H1 (cell line): ENCODE measurements at regions not wholly inside any gene's neighbourhood (a gene's known extent, or its start where the extent isn't known, plus 50 kb on each side); places are given as distances from the start of the nearest gene placed in this dataset.

Source experiments
- CTCF ChIA-PET: fragments of 300-600 bp; sonication (Branson Sonifier 250); formaldehyde crosslinking; loops from one replicate; lab custom pipeline; 2021; ENCODE audit not compliant: partially characterized antibody; lab: Charles Lee
- POLR2A ChIA-PET: fragments of 300-600 bp; sonication (Branson Sonifier 250); formaldehyde crosslinking; loops from one replicate; lab custom pipeline; 2021; ENCODE audit warnings: inconsistent platforms; ENCODE audit not compliant: partially characterized antibody; lab: Charles Lee
- DNase-seq, 2 experiments: peaks; one replicate each; pipeline versions ENCODE4 v3.0.0 to v3.0.0-alpha.2; 2010 to 2022; ENCODE audit warnings: low spot score in 2 of 2, low read depth in 1 of 2, mixed read lengths in 1 of 2
- FAIRE-seq: peaks from 2 replicates; lab custom pipeline; 2011; peaks lifted over from hg19 to GRCh38; lab: Jason Lieb, UNC
- H2AFZ ChIP-seq: 2 replicates; pipeline ENCODE4 v1.8.1; 2012; ENCODE audit warnings: low read length, inconsistent platforms
- H2AK5ac ChIP-seq: 2 replicates; pipeline ENCODE4 v1.6.1; 2013; ENCODE audit warnings: low read depth, low read length
- H2BK120ac ChIP-seq: replicated peaks from 2 replicates; pipeline ENCODE3; 2013; ENCODE audit warnings: low read depth, low read length, inconsistent platforms
- H2BK12ac ChIP-seq: 2 replicates; pipeline ENCODE4 v1.6.1; 2013; ENCODE audit warnings: low read depth, low read length
- H2BK15ac ChIP-seq: 2 replicates; pipeline ENCODE4 v1.6.1; 2013; ENCODE audit warnings: low read length
- H2BK20ac ChIP-seq: 2 replicates; pipeline ENCODE4 v1.6.1; 2013; ENCODE audit warnings: low read length
- H2BK5ac ChIP-seq: 2 replicates; pipeline ENCODE4 v1.6.1; 2013; ENCODE audit warnings: low read depth, low read length
- H3K14ac ChIP-seq: 2 replicates; pipeline ENCODE4 v1.6.1; 2013; ENCODE audit warnings: inconsistent platforms; ENCODE audit not compliant: insufficient read length
- H3K18ac ChIP-seq: 2 replicates; pipeline ENCODE4 v1.6.1; 2013; ENCODE audit warnings: low read length; ENCODE audit errors: extremely low read depth
- H3K23ac ChIP-seq: 2 replicates; pipeline ENCODE4 v1.6.1; 2013; ENCODE audit warnings: inconsistent platforms; ENCODE audit not compliant: insufficient read length
- H3K23me2 ChIP-seq: 2 replicates; pipeline ENCODE4 v1.6.1; 2013; ENCODE audit warnings: low read depth, low read length
- H3K27ac ChIP-seq: 2 replicates; pipeline ENCODE4 v1.6.1; 2011; ENCODE audit warnings: low read depth, low read length, inconsistent platforms
- H3K27me3 ChIP-seq, 4 experiments: replicated peaks in 1 of 4; 1 replicate in 1 of 4; 2 replicates in 3 of 4; pipeline versions ENCODE4 v1.6.1 to v1.8.1; 2011 to 2013; ENCODE audit warnings: low read length in 3 of 4, mild to moderate bottlenecking in 3 of 4, inconsistent platforms in 2 of 4, mixed read lengths in 2 of 4, moderate library complexity in 1 of 4; ENCODE audit not compliant: control insufficient read depth in 3 of 4, insufficient read depth in 3 of 4; ENCODE audit errors: extremely low read depth in 1 of 4
- H3K36me3 ChIP-seq, 4 experiments: 2 replicates each; pipeline versions ENCODE4 v1.6.1 to v1.8.1; 2011 to 2013; ENCODE audit warnings: mild to moderate bottlenecking in 4 of 4, low read length in 3 of 4, moderate library complexity in 2 of 4, control low read depth in 1 of 4, inconsistent platforms in 1 of 4; ENCODE audit not compliant: insufficient read depth in 4 of 4, control insufficient read depth in 2 of 4
- H3K4ac ChIP-seq: replicated peaks from 2 replicates; pipeline ENCODE3; 2013; ENCODE audit warnings: low read length, low read depth, mixed read lengths, inconsistent platforms; ENCODE audit not compliant: insufficient read length
- H3K4me1 ChIP-seq, 4 experiments: replicated peaks in 1 of 4; 1 replicate in 1 of 4; 2 replicates in 3 of 4; pipeline versions ENCODE4 v1.6.1 to v1.8.1; 2011 to 2013; ENCODE audit warnings: low read length in 3 of 4, inconsistent platforms in 2 of 4, mixed read lengths in 1 of 4; ENCODE audit not compliant: insufficient read depth in 4 of 4, control insufficient read depth in 3 of 4
- H3K4me2 ChIP-seq, 2 experiments: 2 replicates each; pipeline versions ENCODE4 v1.6.1 to v1.8.1; 2011 to 2013; ENCODE audit warnings: low read depth in 2 of 2, low read length in 2 of 2, control low read depth in 1 of 2, inconsistent platforms in 1 of 2, mild to moderate bottlenecking in 1 of 2; ENCODE audit not compliant: insufficient read depth in 1 of 2
- H3K4me3 ChIP-seq, 4 experiments: fragments of 200-600, 300-600 bp in 1 of 4; sonication (generic), shearing (Covaris generic), sonication (Bioruptor Twin) in 1 of 4; 2 replicates each; pipeline versions ENCODE4 v1.5.1 to v1.8.1; 2011 to 2016; ENCODE audit warnings: low read length in 4 of 4, low read depth in 3 of 4, control low read depth in 2 of 4, inconsistent platforms in 2 of 4, mild to moderate bottlenecking in 2 of 4, mixed read lengths in 1 of 4, moderate library complexity in 1 of 4; ENCODE audit not compliant: insufficient read depth in 2 of 4; ENCODE audit errors: extremely low read depth in 1 of 4
- H3K56ac ChIP-seq: replicated peaks from 2 replicates; pipeline ENCODE3; 2013; ENCODE audit warnings: low read depth, mild to moderate bottlenecking, mixed read lengths, low read length, inconsistent platforms; ENCODE audit not compliant: insufficient read length
- H3K79me1 ChIP-seq: 2 replicates; pipeline ENCODE4 v1.6.1; 2013; ENCODE audit warnings: low read depth, low read length, control low read depth
- H3K79me2 ChIP-seq, 2 experiments: 2 replicates each; pipeline versions ENCODE4 v1.6.1 to v1.8.1; 2012 to 2013; ENCODE audit warnings: low read length in 2 of 2, mild to moderate bottlenecking in 2 of 2, inconsistent platforms in 1 of 2; ENCODE audit not compliant: insufficient read depth in 2 of 2, control insufficient read depth in 1 of 2
- H3K9ac ChIP-seq, 4 experiments: replicated peaks in 1 of 4; 1 replicate in 1 of 4; 2 replicates in 3 of 4; pipeline versions ENCODE4 v1.6.1 to v1.8.1; 2011 to 2013; ENCODE audit warnings: low read depth in 3 of 4, low read length in 3 of 4, control low read depth in 2 of 4, mild to moderate bottlenecking in 2 of 4, moderate library complexity in 2 of 4, inconsistent platforms in 1 of 4; ENCODE audit errors: extremely low read depth in 1 of 4
- H3K9me3 ChIP-seq, 2 experiments: 2 replicates each; pipeline versions ENCODE4 v1.6.1 to v1.8.1; 2012 to 2013; ENCODE audit warnings: mild to moderate bottlenecking in 2 of 2, moderate library complexity in 2 of 2, control low read depth in 1 of 2, inconsistent platforms in 1 of 2, low read depth in 1 of 2, low read length in 1 of 2, mixed read lengths in 1 of 2; ENCODE audit not compliant: insufficient read depth in 2 of 2
- H4K20me1 ChIP-seq, 2 experiments: replicated peaks in 1 of 2; 2 replicates each; pipeline versions ENCODE3 to v1.8.1; 2011 to 2013; ENCODE audit warnings: inconsistent platforms in 2 of 2, low read length in 2 of 2, mild to moderate bottlenecking in 1 of 2; ENCODE audit not compliant: insufficient read depth in 2 of 2, control insufficient read depth in 1 of 2
- H4K5ac ChIP-seq: 2 replicates; pipeline ENCODE4 v1.6.1; 2013; ENCODE audit warnings: low read length, low read depth, mixed read lengths, inconsistent platforms; ENCODE audit not compliant: insufficient read length
- H4K8ac ChIP-seq: 2 replicates; pipeline ENCODE4 v1.8.0; 2013; ENCODE audit warnings: mild to moderate bottlenecking, moderate library complexity, low read length, inconsistent platforms; ENCODE audit not compliant: insufficient read depth; ENCODE audit errors: extremely low read depth
- H4K91ac ChIP-seq: replicated peaks from 2 replicates; pipeline ENCODE3; 2013; ENCODE audit warnings: low read length, mixed read lengths, inconsistent platforms; ENCODE audit not compliant: insufficient read length
- ASH2L ChIP-seq: fragments of 200-600, 300-600 bp; sonication (generic); IDR thresholded peaks from one replicate; pipeline ENCODE4 v1.7.1; 2017; ENCODE audit warnings: low read length
- CHD1 ChIP-seq: IDR thresholded peaks from 2 replicates; pipeline ENCODE4 v1.6.1; 2012; ENCODE audit warnings: low read depth, low read length, improper control_type of control experiment
- CTBP2 ChIP-seq: IDR thresholded peaks from 2 replicates; pipeline ENCODE4 v1.7.0; 2011; ENCODE audit warnings: borderline replicate concordance, mild to moderate bottlenecking, moderate library complexity, mixed read lengths, low read length; ENCODE audit not compliant: insufficient read depth, insufficient read length
- EZH2 ChIP-seq: fragments of 200-600 bp; sonication (generic); IDR thresholded peaks from 2 replicates; pipeline ENCODE4 v1.7.1; 2012; ENCODE audit warnings: low read depth, mild to moderate bottlenecking, moderate library complexity, low read length, inconsistent platforms; ENCODE audit not compliant: severe bottlenecking
- POU5F1 ChIP-seq: IDR thresholded peaks from 2 replicates; pipeline ENCODE4 v1.6.1; 2011; ENCODE audit warnings: low read depth, mild to moderate bottlenecking, low read length, moderate library complexity
- RFX5 ChIP-seq: IDR thresholded peaks from 2 replicates; pipeline ENCODE4 v1.6.1; 2011; ENCODE audit warnings: low read depth, low read length, improper control_type of control experiment, borderline replicate concordance
- SP4 ChIP-seq: IDR thresholded peaks from 2 replicates; pipeline ENCODE4 v1.6.1; 2012; ENCODE audit warnings: low read length, inconsistent platforms
- TCF12 ChIP-seq: IDR thresholded peaks from 2 replicates; pipeline ENCODE4 v1.6.1; 2011; ENCODE audit warnings: low read depth, mild to moderate bottlenecking, low read length
- ZNF274 ChIP-seq: IDR thresholded peaks from 2 replicates; pipeline ENCODE4 v1.7.0; 2012; ENCODE audit warnings: low read length, borderline replicate concordance; ENCODE audit errors: extremely low read depth
- WGBS, 2 experiments: shearing (Covaris generic) in 1 of 2; methylation state at CpG; one replicate each; pipeline versions ENCODE4 v1.1.6 to v1.1.7; 2013 to 2015; ENCODE audit warnings: low lambda C conversion rate in 2 of 2, mixed read lengths in 2 of 2, inconsistent platforms in 1 of 2, low coverage in 1 of 2, missing lambda C conversion rate in 1 of 2; ENCODE audit not compliant: insufficient replicate concordance in 2 of 2, insufficient coverage in 1 of 2, insufficient read length in 1 of 2; ENCODE audit errors: extremely low coverage in 1 of 2, missing lambda C conversion rate in 1 of 2; 5-methylcytosine and 5-hydroxymethylcytosine counted together
- TF ChIP-seq, protein P1 (sequence below): IDR thresholded peaks from 2 replicates; pipeline ENCODE4 v1.6.1; 2012; ENCODE audit warnings: inconsistent platforms
- TF ChIP-seq, protein P2 (sequence below): IDR thresholded peaks from 2 replicates; pipeline ENCODE4 v1.6.1; 2012; ENCODE audit warnings: inconsistent platforms

DNA sequence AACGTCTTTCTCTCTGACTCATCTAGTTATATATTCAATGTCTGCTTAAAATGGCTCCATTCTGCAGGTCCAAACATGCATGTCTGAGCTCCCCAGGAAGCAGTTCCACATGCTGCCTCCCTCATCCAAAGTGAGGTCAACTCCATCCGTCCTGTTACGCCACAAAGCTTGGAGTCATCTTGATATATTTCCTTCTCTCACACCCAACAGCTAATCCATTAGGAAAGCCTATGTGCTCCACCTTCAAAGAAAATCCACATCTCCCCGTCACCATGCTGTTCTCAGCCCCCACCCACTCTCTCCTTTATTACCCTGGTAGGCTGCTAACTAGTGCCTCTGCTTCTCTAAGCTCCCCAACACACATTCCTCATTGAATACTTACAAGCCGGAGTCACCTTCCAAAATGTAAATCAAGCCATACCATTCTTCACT lies 130.2 kb upstream of the SYNDIG1 start:
- no peak overlapping the region for H2AK5ac ChIP-seq
- H3K23me2 ChIP-seq = peaks cover 4% of the 10 kb centered on the region; the same call in 1 of the 2 replicates
- no peak overlapping the region for H3K9ac ChIP-seq
- CTCF ChIA-PET = interaction anchor here (0.8 to 1.7 kb wide), 3 partner anchors 13 to 41 kb away, joined by 3 read pairs; no protein-coding TSS in a partner anchor
- no peak overlapping the region for H2BK120ac ChIP-seq
- no peak overlapping the region for H2BK5ac ChIP-seq
- H4K5ac ChIP-seq = no peak overlapping the region
- POLR2A ChIA-PET = no interaction called here
- no peak overlapping the region for H2BK12ac ChIP-seq
- no peak for TF ChIP-seq ASH2L
- TF ChIP-seq, protein P1, sequence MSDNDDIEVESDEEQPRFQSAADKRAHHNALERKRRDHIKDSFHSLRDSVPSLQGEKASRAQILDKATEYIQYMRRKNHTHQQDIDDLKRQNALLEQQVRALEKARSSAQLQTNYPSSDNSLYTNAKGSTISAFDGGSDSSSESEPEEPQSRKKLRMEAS = no peak
- TF ChIP-seq, protein P2, sequence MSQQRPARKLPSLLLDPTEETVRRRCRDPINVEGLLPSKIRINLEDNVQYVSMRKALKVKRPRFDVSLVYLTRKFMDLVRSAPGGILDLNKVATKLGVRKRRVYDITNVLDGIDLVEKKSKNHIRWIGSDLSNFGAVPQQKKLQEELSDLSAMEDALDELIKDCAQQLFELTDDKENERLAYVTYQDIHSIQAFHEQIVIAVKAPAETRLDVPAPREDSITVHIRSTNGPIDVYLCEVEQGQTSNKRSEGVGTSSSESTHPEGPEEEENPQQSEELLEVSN = no peak
- no peak for TF ChIP-seq EZH2
- TF ChIP-seq SP4 = no peak
- TF ChIP-seq POU5F1 = no peak
- no peak for TF ChIP-seq RFX5
- TF ChIP-seq CHD1 = no peak
- no peak for TF ChIP-seq TCF12
- TF ChIP-seq ZNF274 = no peak
- no peak for TF ChIP-seq CTBP2
- H3K4me3 ChIP-seq = no peak overlapping the region
- DNase-seq (no peak), FAIRE-seq (no peak)
- H4K91ac ChIP-seq = no peak overlapping the region
- no peaks in the 10 kb centered on the region for H3K36me3 ChIP-seq
- H3K4me1 ChIP-seq = no peaks in the 10 kb centered on the region
- H3K4me2 ChIP-seq = no peak overlapping the region
- H2BK20ac ChIP-seq = no peak overlapping the region
- H4K20me1 ChIP-seq = peaks cover 0 to 3% of the 10 kb centered on the region in 2 experiments
- no peak overlapping the region for H3K23ac ChIP-seq
- no peak overlapping the region for H4K8ac ChIP-seq
- no peak overlapping the region for H2BK15ac ChIP-seq
- no peaks in the 10 kb centered on the region for H3K9me3 ChIP-seq
- 95% methylated on average over 5 of the region's 5 CpGs; no CpG with 5 or more reads in 1 of the 2 experiments for WGBS, 2 experiments
- H3K79me2 ChIP-seq = no peaks in the 10 kb centered on the region
- H3K27me3 ChIP-seq = no peaks in the 10 kb centered on the region
- no peak overlapping the region for H3K4ac ChIP-seq
- H3K14ac ChIP-seq = no peak overlapping the region
- no peak overlapping the region for H2AFZ ChIP-seq
- H3K79me1 ChIP-seq = no peaks in the 10 kb centered on the region
- no peak overlapping the region for H3K56ac ChIP-seq
- no peak overlapping the region for H3K27ac ChIP-seq
- no peak overlapping the region for H3K18ac ChIP-seq
